GM12891 (cell line): ENCODE measurements at regions not wholly inside any gene's neighbourhood (a gene's known extent, or its start where the extent isn't known, plus 50 kb on each side); places are given as distances from the start of the nearest gene placed in this dataset.

Experiments
- DNase-seq: peaks from one replicate; pipeline ENCODE4 v3.0.0; 2011; ENCODE audit warnings: low spot score; ENCODE audit not compliant: insufficient read length
- FAIRE-seq: peaks from 2 replicates; lab custom pipeline; 2011; peaks lifted over from hg19 to GRCh38; lab: Jason Lieb, UNC
- PAX5 ChIP-seq: IDR thresholded peaks from 2 replicates; pipeline ENCODE4 v1.6.1; 2011; ENCODE audit warnings: low read length, moderate library complexity, mild to moderate bottlenecking; ENCODE audit not compliant: insufficient read depth, severe bottlenecking
- POLR2A ChIP-seq: IDR thresholded peaks from 2 replicates; pipeline ENCODE4 v1.6.1; 2011; ENCODE audit warnings: low read depth, low read length, control low read depth
- POLR2AphosphoS5 ChIP-seq: IDR thresholded peaks from 2 replicates; pipeline ENCODE4 v1.6.1; 2011; ENCODE audit warnings: low read depth, low read length, control low read depth
- POU2F2 ChIP-seq: IDR thresholded peaks from 2 replicates; pipeline ENCODE4 v1.6.1; 2011; ENCODE audit warnings: low read depth, mild to moderate bottlenecking, control low read depth, low read length, moderate library complexity
- SPI1 ChIP-seq: IDR thresholded peaks from 2 replicates; pipeline ENCODE4 v1.6.1; 2011; ENCODE audit warnings: low read depth, low read length, control low read depth
- TAF1 ChIP-seq: IDR thresholded peaks from 2 replicates; pipeline ENCODE4 v1.6.1; 2011; ENCODE audit warnings: low read depth, low read length, control low read depth

GRCh38 chr18:78378983-78379382 is 600.6 kb upstream of the SALL3 start:
- TF ChIP-seq POLR2A (no peak), SPI1 (no peak), POU2F2 (no peak), PAX5 (no peak), POLR2AphosphoS5 (no peak), TAF1 (no peak)
- DNase-seq (no peak), FAIRE-seq (no peak)

GRCh38 chr18:78390348-78390951 is 589.2 kb upstream of the SALL3 start:
- TF ChIP-seq POLR2AphosphoS5 = no peak
- TF ChIP-seq POU2F2 = no peak
- no peak for TF ChIP-seq PAX5
- TF ChIP-seq POLR2A = no peak
- TF ChIP-seq SPI1 = no peak
- TF ChIP-seq TAF1 = no peak
- DNase-seq = no peak
- FAIRE-seq = no peak

- TF ChIP-seq TAF1 = no peak
- no peak for TF ChIP-seq PAX5
- no peak for TF ChIP-seq SPI1
- no peak for TF ChIP-seq POLR2A
- no peak for TF ChIP-seq POLR2AphosphoS5
- no peak for TF ChIP-seq POU2F2
- FAIRE-seq = no peak
- DNase-seq = no peak
These were observed 588.7 kb upstream of the SALL3 start for GRCh38 chr18:78390952-78391348.

DNA sequence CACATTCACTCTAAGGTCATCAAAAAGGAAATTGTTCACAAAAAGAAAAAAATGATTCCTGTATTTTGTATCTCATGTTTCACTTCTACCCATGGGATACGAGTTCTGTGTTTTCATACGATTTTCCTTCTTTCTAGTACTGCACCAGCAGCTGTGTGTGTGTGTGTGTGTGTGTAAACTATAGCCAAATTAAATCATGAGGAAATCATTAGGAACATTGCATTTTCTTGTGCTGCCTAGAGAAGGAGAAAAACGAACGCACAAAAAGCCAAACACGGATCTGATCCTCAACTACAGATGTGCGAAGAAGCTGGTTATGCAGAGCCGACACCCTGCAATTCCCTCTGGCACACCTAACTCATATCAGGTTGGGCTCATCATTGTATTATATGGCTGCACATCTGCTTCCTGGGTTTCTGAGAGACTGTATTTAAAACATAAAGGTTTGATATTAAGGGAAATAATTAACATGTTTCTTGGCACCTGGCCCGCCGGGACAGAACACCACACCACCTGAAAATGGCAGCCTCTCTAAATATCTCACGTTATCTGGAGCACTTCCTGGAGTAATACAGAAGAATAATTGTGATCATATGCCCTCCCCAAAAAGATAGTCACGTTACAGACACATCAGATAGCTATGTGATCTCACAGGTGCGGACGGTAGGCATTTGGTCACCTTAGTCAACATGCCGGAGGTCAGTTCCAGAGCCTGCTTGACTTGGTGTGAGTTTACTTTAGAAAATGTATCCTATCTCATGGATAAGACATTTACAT is 586.3 kb upstream of the SALL3 start:
- no peak for FAIRE-seq
- no peak for TF ChIP-seq TAF1
- TF ChIP-seq PAX5 = no peak
- TF ChIP-seq POLR2A = no peak
- no peak for DNase-seq

GRCh38 chr18:78396077-78396476 is 583.5 kb upstream of the SALL3 start:
- FAIRE-seq = no peak
- DNase-seq = no peak
- TF ChIP-seq POU2F2 (no peak), POLR2AphosphoS5 (no peak), POLR2A (no peak), TAF1 (no peak), PAX5 (no peak), SPI1 (no peak)

DNA sequence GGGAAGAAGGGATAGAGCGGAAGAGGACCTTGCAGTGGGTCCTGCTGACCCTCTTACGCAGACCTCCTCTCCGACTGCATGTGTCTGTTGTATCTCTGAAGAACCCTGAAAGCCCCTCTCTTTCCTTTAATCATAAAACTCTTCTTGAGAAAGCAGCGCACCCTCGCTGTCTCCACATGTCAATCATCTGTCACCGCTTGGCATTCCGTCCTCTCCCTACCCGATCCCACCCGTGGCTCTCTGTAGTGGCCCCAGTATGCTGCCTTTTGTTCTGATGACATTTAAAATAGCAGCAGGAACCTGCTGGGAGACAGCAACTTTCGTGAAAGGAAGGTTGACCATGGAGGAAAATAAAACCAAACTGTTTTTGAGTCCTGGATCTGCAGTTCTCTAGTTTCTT is 582.9 kb upstream of the SALL3 start:
- TF ChIP-seq POU2F2 (no peak), PAX5 (no peak), POLR2AphosphoS5 (no peak), TAF1 (no peak), SPI1 (no peak), POLR2A (no peak)
- DNase-seq (no peak), FAIRE-seq (no peak)

- no peak for TF ChIP-seq SPI1
- TF ChIP-seq POLR2A = no peak
- no peak for TF ChIP-seq POU2F2
- TF ChIP-seq TAF1 = no peak
- FAIRE-seq (no peak), DNase-seq (no peak)
These were observed 579.6 kb upstream of the SALL3 start for GRCh38 chr18:78399992-78400503.

DNA sequence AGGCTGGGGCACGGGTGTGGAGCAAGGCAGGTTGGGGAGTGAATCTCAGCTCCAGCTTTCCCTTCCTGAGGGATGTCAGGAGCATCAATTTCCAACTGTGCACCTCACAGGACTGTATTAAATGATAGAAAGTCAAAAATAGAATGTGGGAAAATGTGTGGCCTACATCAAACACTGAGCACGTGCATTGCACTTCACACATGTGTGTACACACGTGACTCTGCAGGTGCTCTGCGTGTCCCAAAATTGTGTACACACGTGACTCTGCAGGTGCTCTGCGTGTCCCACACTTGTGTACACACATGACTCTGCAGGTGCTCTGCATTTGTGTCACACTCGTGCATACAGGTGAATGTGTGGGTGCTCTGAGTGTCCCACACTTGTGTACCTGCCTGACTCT is 577.2 kb upstream of the SALL3 start:
- TF ChIP-seq TAF1 = no peak
- TF ChIP-seq POLR2AphosphoS5 = no peak
- TF ChIP-seq PAX5 = no peak
- TF ChIP-seq POLR2A = no peak
- no peak for TF ChIP-seq SPI1
- no peak for TF ChIP-seq POU2F2
- DNase-seq (no peak), FAIRE-seq (no peak)

GRCh38 chr18:78402966-78403365 is 576.7 kb upstream of the SALL3 start:
- no peak for FAIRE-seq
- TF ChIP-seq PAX5 = no peak
- no peak for DNase-seq

DNA sequence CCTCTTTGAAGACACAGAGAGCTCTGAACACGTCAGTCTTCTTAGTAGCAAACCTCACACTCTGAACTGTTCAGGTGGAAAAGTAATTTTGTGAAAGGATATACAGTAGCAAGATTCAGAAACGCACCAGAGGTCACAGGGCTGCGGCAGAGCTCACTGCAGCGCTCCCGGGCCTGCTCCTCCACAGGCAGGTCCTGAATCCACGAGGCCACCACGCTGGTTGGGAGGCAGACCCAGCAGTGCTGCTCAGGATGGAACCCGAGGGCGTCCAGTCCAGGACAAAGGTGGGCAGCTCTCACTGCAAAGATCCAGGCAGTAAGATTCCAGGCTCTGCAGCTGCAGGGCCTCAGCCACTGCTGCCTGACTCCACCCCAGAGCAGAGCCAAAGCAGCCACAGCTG is 576.2 kb upstream of the SALL3 start:
- DNase-seq (no peak), FAIRE-seq (no peak)
- TF ChIP-seq PAX5 = no peak

DNA sequence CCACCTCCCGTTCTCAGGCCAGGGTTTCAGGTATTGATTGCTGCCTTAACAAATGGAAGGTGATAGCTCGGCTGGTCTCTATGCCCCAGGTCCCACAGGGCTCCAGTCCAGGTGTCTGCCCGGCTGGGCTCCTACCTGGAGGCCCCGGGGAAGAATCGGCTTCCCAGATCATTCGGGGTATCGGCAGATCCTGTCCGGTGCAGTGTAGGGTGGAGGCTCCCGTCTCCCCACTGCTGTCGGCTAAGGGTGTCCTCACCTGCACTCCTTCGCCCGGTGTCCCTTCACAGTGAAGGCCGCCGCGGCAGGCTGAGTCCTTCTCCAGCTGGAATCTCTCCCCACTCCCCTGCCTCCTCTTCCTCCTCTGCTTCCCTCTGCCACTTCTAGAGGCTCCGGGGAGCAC is 573.9 kb upstream of the SALL3 start:
- no peak for DNase-seq

More for the DNA sequence above, 573.9 kb upstream of the SALL3 start:
- TF ChIP-seq TAF1 (no peak), POLR2AphosphoS5 (no peak), SPI1 (no peak), POU2F2 (no peak), POLR2A (no peak), PAX5 (no peak)
- no peak for FAIRE-seq
